Peyer's patch (tissue), 4 donors: ENCODE measurements at regions not wholly inside any gene's neighbourhood (a gene's known extent, or its start where the extent isn't known, plus 50 kb on each side); places are given as distances from the start of the nearest gene placed in this dataset.

Source experiments
- DNase-seq, 3 donors: peaks; one replicate each; pipeline ENCODE4 v3.0.0-alpha.2; 2017 to 2019
- H3K27ac ChIP-seq, 4 donors: fragments of 200-600 bp; sonication (generic); one replicate each; pipeline ENCODE4 v1.5.1; 2016 to 2019
- H3K27me3 ChIP-seq, 2 donors: fragments of 200-600 bp; sonication (generic); one replicate each; pipeline ENCODE4 v1.5.1; 2019
- H3K36me3 ChIP-seq, 3 donors: fragments of 200-600 bp; sonication (generic); one replicate each; pipeline ENCODE4 v1.5.1; 2016 to 2019
- H3K4me1 ChIP-seq, 4 donors: fragments of 200-600 bp; sonication (generic); one replicate each; pipeline ENCODE4 v1.5.1; 2016 to 2019
- H3K4me3 ChIP-seq, 4 donors: fragments of 200-600 bp; sonication (generic); 1 replicate in 3 of 4; 2 replicates in 1 of 4; pipeline ENCODE4 v1.5.1; 2016 to 2019; ENCODE audit warnings: mild to moderate bottlenecking in 1 of 4
- H3K9me3 ChIP-seq, 4 donors: fragments of 200-600 bp; sonication (generic); one replicate each; pipeline ENCODE4 v1.5.1; 2016 to 2019; ENCODE audit warnings: mild to moderate bottlenecking in 1 of 4
- POLR2A ChIP-seq, 2 donors: fragments of 450-650 bp; IDR thresholded peaks; one replicate each; pipeline ENCODE4 v1.5.1; 2017; ENCODE audit warnings: antibody characterized with exemption in 2 of 2, mild to moderate bottlenecking in 2 of 2, moderate library complexity in 2 of 2
- TF ChIP-seq, protein P1 (sequence below), 6 experiments: fragments of 450-650 bp in 4 of 6; fragments of 200-600 bp in 2 of 6; sonication (generic) in 1 of 6; IDR thresholded peaks; one replicate each; pipeline ENCODE4 v1.5.1; 2017 to 2019; ENCODE audit warnings: antibody characterized with exemption in 6 of 6, mild to moderate bottlenecking in 3 of 6, moderate library complexity in 1 of 6

- Histone ChIP-seq H3K9me3 (no peaks in the 10 kb centered on the region), H3K27me3 (no peaks in the 10 kb centered on the region), H3K4me3 (no peak overlapping the region), H3K27ac (no peak overlapping the region), H3K4me1 (no peaks in the 10 kb centered on the region), H3K36me3 (no peaks in the 10 kb centered on the region)
- DNase-seq = no peak
- TF ChIP-seq, protein P1, sequence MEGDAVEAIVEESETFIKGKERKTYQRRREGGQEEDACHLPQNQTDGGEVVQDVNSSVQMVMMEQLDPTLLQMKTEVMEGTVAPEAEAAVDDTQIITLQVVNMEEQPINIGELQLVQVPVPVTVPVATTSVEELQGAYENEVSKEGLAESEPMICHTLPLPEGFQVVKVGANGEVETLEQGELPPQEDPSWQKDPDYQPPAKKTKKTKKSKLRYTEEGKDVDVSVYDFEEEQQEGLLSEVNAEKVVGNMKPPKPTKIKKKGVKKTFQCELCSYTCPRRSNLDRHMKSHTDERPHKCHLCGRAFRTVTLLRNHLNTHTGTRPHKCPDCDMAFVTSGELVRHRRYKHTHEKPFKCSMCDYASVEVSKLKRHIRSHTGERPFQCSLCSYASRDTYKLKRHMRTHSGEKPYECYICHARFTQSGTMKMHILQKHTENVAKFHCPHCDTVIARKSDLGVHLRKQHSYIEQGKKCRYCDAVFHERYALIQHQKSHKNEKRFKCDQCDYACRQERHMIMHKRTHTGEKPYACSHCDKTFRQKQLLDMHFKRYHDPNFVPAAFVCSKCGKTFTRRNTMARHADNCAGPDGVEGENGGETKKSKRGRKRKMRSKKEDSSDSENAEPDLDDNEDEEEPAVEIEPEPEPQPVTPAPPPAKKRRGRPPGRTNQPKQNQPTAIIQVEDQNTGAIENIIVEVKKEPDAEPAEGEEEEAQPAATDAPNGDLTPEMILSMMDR (IDR thresholded peaks at IDR 0.05) = no peak
- TF ChIP-seq POLR2A (IDR thresholded peaks at IDR 0.05) = no peak
These were observed 109.1 kb downstream of the TASL start for GRCh38 chrX:30468471-30468870.
